ENCODE measurements at regions not wholly inside any gene's neighbourhood (a gene's known extent, or its start where the extent isn't known, plus 50 kb on each side); places are given as distances from the start of the nearest gene placed in this dataset.
A peak's percentile ranks its signal among the peaks of the same experiment; 100 is the strongest.

- H3K9me3 ChIP-seq (ENCODE audit: control insufficient read depth in 2 of 3, insufficient read depth in 1 of 3, low read length in 3 of 3), result no peaks in the 10 kb centered on the region
- H3K4me3 ChIP-seq (ENCODE audit: low read length in 3 of 3), result no peak overlapping the region
- TF ChIP-seq, protein P1, sequence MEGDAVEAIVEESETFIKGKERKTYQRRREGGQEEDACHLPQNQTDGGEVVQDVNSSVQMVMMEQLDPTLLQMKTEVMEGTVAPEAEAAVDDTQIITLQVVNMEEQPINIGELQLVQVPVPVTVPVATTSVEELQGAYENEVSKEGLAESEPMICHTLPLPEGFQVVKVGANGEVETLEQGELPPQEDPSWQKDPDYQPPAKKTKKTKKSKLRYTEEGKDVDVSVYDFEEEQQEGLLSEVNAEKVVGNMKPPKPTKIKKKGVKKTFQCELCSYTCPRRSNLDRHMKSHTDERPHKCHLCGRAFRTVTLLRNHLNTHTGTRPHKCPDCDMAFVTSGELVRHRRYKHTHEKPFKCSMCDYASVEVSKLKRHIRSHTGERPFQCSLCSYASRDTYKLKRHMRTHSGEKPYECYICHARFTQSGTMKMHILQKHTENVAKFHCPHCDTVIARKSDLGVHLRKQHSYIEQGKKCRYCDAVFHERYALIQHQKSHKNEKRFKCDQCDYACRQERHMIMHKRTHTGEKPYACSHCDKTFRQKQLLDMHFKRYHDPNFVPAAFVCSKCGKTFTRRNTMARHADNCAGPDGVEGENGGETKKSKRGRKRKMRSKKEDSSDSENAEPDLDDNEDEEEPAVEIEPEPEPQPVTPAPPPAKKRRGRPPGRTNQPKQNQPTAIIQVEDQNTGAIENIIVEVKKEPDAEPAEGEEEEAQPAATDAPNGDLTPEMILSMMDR (IDR thresholded peaks at IDR 0.05; ENCODE audit: borderline replicate concordance, extremely low read depth, insufficient read depth), result no peak
- peaks cover 0 to 21% (median 16%) of the 10 kb centered on the region in 3 donors for H3K4me1 ChIP-seq (ENCODE audit: control insufficient read depth in 2 of 3, insufficient read depth in 2 of 3, low read depth in 1 of 3, low read length in 3 of 3)
- no peaks in the 10 kb centered on the region for H3K27me3 ChIP-seq (ENCODE audit: control insufficient read depth, insufficient read depth, low read length)
- DNase-seq (no peak), FAIRE-seq (no peak)
- no peak overlapping the region for H3K9ac ChIP-seq (ENCODE audit: low read length in 3 of 3)
- no peaks in the 10 kb centered on the region for H3K36me3 ChIP-seq (ENCODE audit: control insufficient read depth in 2 of 3, insufficient read depth in 3 of 3, low read length in 3 of 3)
- peak overlapping the region in 1 of 2 donors; percentile 23 for H3K27ac ChIP-seq (ENCODE audit: low read depth in 2 of 2, low read length in 2 of 2)
- intact Hi-C loops (cut with DNase I), result no loop called here
These were observed 111.4 kb upstream of the LIMCH1 start for GRCh38 chr4:41426539-41426938.

DNA sequence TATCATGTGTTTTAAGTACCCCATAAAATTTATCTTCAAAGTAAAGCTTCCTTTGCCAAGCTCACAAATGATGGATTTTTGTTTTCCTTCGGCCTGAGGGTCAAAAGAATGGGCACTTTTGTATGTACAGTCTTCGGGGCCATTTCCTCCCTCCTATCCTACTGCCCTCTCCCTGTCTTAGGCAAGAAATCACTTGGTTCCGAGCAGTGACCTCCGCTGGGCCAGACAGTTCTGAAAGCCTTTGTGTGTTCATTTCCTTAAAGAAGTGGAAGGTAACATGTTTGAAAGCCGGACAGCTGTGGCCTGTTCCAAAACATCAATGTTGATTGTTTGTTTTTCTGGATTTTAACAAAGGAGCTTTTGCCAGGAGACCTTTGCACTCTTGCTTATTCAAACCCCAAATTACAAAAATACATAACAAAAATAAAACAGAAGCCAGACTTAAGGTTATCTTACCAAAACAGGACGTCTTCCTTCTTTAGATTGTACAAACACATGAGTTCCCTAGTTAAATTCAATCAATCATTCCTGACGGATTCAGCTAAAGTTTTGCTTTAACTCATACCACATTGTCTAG is 110.6 kb upstream of the LIMCH1 start:
- DNase-seq (peak; percentile 44 to 84 (median 62)), FAIRE-seq (peak; percentile 50)
- Histone ChIP-seq H3K9ac (ENCODE audit: low read length in 3 of 3) (no peak overlapping the region), H3K4me3 (ENCODE audit: low read length in 3 of 3) (no peak overlapping the region), H3K27me3 (ENCODE audit: control insufficient read depth, insufficient read depth, low read length) (no peaks in the 10 kb centered on the region), H3K4me1 (ENCODE audit: control insufficient read depth in 2 of 3, insufficient read depth in 2 of 3, low read depth in 1 of 3, low read length in 3 of 3) (peaks cover 0 to 30% (median 18%) of the 10 kb centered on the region in 3 donors), H3K9me3 (ENCODE audit: control insufficient read depth in 2 of 3, insufficient read depth in 1 of 3, low read length in 3 of 3) (no peaks in the 10 kb centered on the region), H3K27ac (ENCODE audit: low read depth in 2 of 2, low read length in 2 of 2) (peak overlapping the region in 1 of 2 donors; percentile 23), H3K36me3 (ENCODE audit: control insufficient read depth in 2 of 3, insufficient read depth in 3 of 3, low read length in 3 of 3) (no peaks in the 10 kb centered on the region)
- TF ChIP-seq, protein P1 (IDR thresholded peaks at IDR 0.05; ENCODE audit: borderline replicate concordance, extremely low read depth, insufficient read depth), result no peak
- intact Hi-C loops (cut with DNase I), result no loop called here

GRCh38 chr4:41427931-41428600 is 109.9 kb upstream of the LIMCH1 start:
- Histone ChIP-seq H3K9me3 (ENCODE audit: control insufficient read depth in 2 of 3, insufficient read depth in 1 of 3, low read length in 3 of 3) (no peaks in the 10 kb centered on the region), H3K36me3 (ENCODE audit: control insufficient read depth in 2 of 3, insufficient read depth in 3 of 3, low read length in 3 of 3) (no peaks in the 10 kb centered on the region), H3K27ac (ENCODE audit: low read depth in 2 of 2, low read length in 2 of 2) (peak overlapping the region in 1 of 2 donors; percentile 56), H3K9ac (ENCODE audit: low read length in 3 of 3) (no peak overlapping the region), H3K4me3 (ENCODE audit: low read length in 3 of 3) (no peak overlapping the region), H3K4me1 (ENCODE audit: control insufficient read depth in 2 of 3, insufficient read depth in 2 of 3, low read depth in 1 of 3, low read length in 3 of 3) (peaks cover 0 to 37% (median 21%) of the 10 kb centered on the region in 3 donors), H3K27me3 (ENCODE audit: control insufficient read depth, insufficient read depth, low read length) (no peaks in the 10 kb centered on the region)
- intact Hi-C loops (cut with DNase I), result no loop called here
- no peak for DNase-seq
- no peak for FAIRE-seq
- TF ChIP-seq, protein P1 (IDR thresholded peaks at IDR 0.05; ENCODE audit: borderline replicate concordance, extremely low read depth, insufficient read depth), result no peak

All from kidney (tissue), 13 donors.